Fibroblast of the aortic adventitia (primary cell): ENCODE measurements at regions not wholly inside any gene's neighbourhood (a gene's known extent, or its start where the extent isn't known, plus 50 kb on each side); places are given as distances from the start of the nearest gene placed in this dataset.

Experiments
- DNase-seq: peaks from one replicate; pipeline ENCODE4 v3.0.0-alpha.2; 2010; ENCODE audit warnings: low read depth
- H3K4me3 ChIP-seq: 2 replicates; pipeline ENCODE4 v1.5.1; 2011; ENCODE audit warnings: low read depth, mild to moderate bottlenecking, control low read depth, low read length, moderate library complexity
- CTCF ChIP-seq: IDR thresholded peaks from 2 replicates; pipeline ENCODE4 v1.5.1; 2011; ENCODE audit warnings: mild to moderate bottlenecking, low read length, control low read depth, inconsistent platforms; ENCODE audit not compliant: insufficient read depth

DNA sequence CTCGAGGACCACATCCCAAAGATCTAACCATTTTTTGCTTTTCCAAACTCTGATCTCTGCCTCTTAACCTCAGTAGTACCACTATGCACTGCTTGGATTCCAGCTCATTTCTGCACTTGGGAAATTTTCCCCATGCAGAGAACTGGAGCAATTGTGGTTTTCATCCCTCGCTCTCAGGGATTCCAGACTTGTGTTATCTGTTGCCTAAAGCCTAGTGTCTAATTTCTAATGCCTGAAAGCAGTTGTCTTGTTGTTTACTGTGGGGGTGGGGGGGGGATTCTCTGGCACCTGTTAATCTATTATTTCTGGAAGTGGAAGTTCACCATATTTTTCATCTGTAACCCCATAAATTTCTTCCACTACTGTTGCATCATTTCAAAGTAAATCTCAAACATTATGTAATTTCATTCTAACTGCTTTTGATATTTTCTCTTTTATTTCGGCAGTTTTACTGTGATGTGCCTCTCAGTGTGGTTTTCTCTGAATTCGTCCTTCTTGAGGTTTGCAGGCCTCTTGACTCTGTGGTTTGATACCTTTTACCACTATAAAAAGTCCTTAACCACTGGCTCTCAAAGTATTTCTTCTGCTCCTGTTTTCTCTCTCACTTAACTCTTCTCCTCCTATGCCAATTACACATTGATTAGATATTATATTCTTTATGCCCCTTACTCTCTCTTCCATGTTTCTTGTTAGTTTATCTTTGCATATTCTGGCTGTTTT, 205.6 kb upstream of the EOLA2 start:
- DNase-seq = no peak
- H3K4me3 ChIP-seq = no peak overlapping the region
- no peak for TF ChIP-seq CTCF

DNA sequence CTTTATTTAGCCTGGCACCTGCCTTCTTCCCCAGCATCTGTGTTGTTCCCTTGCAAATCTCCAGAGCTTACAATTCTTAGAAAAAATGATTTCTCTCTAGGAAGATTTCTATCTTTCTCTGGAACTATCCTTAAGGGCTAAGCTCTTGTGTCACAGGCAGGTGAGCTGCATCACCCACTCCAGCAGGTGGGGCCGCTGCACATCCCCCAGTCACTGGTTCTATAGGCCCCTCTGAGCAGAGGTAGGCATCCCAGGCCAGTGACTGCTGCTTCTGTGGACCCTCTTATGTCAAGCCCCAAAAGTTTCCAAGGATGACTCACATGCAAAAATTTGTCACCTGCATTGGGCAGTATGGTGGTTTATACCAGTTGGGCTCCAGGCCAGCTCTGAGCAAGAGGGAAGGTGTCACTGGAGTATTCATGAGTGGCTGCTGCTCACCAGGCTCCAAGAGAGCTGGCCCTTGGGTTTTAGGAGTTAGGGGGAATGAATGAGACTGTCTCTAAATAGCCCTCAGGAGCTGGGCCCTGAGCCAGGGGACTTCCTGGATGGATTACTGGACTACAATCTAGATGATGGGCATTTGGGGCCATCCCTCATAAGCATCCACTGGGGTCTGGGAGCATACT, 208.1 kb upstream of the EOLA2 start:
- H3K4me3 ChIP-seq = no peak overlapping the region
- no peak for DNase-seq
- no peak for TF ChIP-seq CTCF

- peak; percentile 31 for DNase-seq
- H3K4me3 ChIP-seq = no peak overlapping the region
- TF ChIP-seq CTCF = no peak
These were observed 210.7 kb upstream of the EOLA2 start for GRCh38 chrX:150148749-150149672.

DNA sequence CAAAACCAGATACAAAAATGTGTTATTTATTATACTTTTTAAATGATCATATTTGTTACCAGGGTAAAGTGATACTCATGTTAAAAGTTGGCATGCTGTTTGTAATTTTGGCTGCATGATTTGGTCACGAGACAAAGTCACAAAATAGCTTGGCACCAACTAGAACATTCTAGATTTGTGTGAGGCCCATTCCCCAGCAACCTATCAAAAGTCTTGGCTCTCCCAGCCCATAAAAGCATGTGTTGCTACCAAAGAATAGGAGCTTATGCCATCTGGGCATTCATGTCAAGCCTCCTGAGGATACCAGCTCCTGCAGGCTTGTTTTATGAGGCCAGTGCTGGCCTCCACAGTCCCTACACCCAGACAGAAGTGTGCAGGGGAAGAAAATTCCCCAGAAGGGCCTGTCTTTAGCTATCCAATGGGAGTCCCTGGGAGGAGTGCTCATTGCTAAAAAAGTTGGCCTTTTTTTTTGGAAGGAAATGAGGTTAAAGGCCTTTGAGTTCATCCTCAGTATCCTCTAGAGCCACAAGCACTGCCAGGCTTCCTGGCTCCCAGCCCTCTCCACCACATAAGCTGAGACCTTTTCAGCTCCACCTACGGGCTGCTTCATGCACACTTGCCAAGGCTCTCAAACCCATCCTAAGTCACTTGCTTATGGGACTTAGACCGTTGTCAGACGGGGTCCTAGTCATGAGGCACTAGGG, 211.9 kb upstream of the EOLA2 start:
- peak; percentile 47 for DNase-seq
- TF ChIP-seq CTCF = no peak
- H3K4me3 ChIP-seq = no peak overlapping the region

DNA sequence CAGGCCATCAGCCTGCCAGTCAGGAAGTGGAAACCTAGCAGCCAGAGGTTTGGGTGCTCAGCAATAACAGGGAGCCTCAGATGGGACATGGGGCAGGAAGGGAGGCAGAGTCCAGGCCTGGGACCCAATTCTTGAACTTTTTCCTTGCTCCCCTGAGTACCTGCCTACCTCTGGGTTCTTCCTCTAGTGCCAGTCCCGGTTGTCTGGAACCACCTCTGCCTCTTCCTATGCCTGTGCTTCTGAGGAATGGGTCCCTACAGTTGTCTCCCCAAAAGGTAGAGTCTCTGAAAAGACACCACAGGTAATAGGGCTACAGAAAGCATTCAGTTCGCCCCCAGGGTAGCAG, 212.4 kb upstream of the MAMLD1 start:
- no peak overlapping the region for H3K4me3 ChIP-seq
- no peak for DNase-seq
- no peak for TF ChIP-seq CTCF

GRCh38 chrX:150152036-150152435, 211.1 kb upstream of the MAMLD1 start:
- DNase-seq = no peak
- H3K4me3 ChIP-seq = no peak overlapping the region
- no peak for TF ChIP-seq CTCF
